Gastroesophageal sphincter (tissue), 3 donors: ENCODE measurements at regions not wholly inside any gene's neighbourhood (a gene's known extent, or its start where the extent isn't known, plus 50 kb on each side); places are given as distances from the start of the nearest gene placed in this dataset.

Experiments used
- EP300 ChIP-seq: sonication (generic); formaldehyde crosslinking; IDR thresholded peaks from one replicate; pipeline ENCODE4 v1.6.1; 2017; ENCODE audit warnings: antibody characterized with exemption, mild to moderate bottlenecking
- TF ChIP-seq, protein P1 (sequence below), 4 experiments: fragments of 200-600 bp in 2 of 4; fragments of 450-650 bp in 2 of 4; sonication (generic) in 1 of 4; IDR thresholded peaks; one replicate each; pipeline ENCODE4 v1.5.1; 2017 to 2019; ENCODE audit warnings: antibody characterized with exemption in 4 of 4, mild to moderate bottlenecking in 2 of 4, moderate library complexity in 2 of 4

DNA sequence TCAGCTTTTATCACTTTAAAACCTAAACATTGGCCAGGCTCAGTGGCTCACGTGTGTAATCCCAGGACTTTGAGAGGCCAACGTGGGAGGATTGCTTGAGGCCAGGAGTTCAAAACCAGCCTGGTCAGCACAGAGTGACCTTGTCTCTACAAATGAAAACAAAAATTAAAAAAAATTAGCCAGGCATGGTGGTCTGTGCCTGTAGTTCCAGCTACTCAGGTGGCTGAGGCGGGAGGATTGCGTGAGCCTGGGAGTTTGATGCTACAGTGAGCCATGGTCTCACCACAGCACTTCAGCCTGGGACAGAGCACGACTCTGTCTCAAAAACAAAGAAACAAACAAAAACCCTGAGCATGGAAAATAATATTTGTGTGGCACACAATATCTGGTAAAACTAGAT lies 143.5 kb upstream of the HNRNPU start:
- TF ChIP-seq EP300 = no peak
- TF ChIP-seq, protein P1, sequence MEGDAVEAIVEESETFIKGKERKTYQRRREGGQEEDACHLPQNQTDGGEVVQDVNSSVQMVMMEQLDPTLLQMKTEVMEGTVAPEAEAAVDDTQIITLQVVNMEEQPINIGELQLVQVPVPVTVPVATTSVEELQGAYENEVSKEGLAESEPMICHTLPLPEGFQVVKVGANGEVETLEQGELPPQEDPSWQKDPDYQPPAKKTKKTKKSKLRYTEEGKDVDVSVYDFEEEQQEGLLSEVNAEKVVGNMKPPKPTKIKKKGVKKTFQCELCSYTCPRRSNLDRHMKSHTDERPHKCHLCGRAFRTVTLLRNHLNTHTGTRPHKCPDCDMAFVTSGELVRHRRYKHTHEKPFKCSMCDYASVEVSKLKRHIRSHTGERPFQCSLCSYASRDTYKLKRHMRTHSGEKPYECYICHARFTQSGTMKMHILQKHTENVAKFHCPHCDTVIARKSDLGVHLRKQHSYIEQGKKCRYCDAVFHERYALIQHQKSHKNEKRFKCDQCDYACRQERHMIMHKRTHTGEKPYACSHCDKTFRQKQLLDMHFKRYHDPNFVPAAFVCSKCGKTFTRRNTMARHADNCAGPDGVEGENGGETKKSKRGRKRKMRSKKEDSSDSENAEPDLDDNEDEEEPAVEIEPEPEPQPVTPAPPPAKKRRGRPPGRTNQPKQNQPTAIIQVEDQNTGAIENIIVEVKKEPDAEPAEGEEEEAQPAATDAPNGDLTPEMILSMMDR (IDR thresholded peaks at IDR 0.05) = no peak
